ENCODE measurements at regions not wholly inside any gene's neighbourhood (a gene's known extent, or its start where the extent isn't known, plus 50 kb on each side); places are given as distances from the start of the nearest gene placed in this dataset.
"Not testable (repeated sequence)": the region's sequence is repeated elsewhere in the genome, so short reads cannot be mapped to it uniquely, and the experiment has no call there.

- Mint-ChIP-seq H3K4me1 (no peaks in the 10 kb centered on the region), H3K27ac (no peak overlapping the region)
- no peak for DNase-seq
Observed at GRCh38 chr2:67179526-67179925, 217.6 kb upstream of the ETAA1 start.

GRCh38 chr2:67180841-67181240, 216.3 kb upstream of the ETAA1 start:
- ChIA-PET POLR2A (no interaction called here), CTCF (no interaction called here)
- H3K4me1 Mint-ChIP-seq = no peaks in the 10 kb centered on the region
- no peak overlapping the region for H3K4me3 Mint-ChIP-seq
- H3K36me3 Mint-ChIP-seq (ENCODE audit: low read depth) = no peaks in the 10 kb centered on the region
- no peak overlapping the region for H3K27ac Mint-ChIP-seq
- H3K9me3 Mint-ChIP-seq (ENCODE audit: low read depth) = peaks cover 1% of the 10 kb centered on the region
- intact Hi-C loops (cut with DNase I, micrococcal nuclease) = no loop called here
- DNase-seq = no peak
- H3K27me3 Mint-ChIP-seq = no peaks in the 10 kb centered on the region
- no peak for ATAC-seq

More at GRCh38 chr2:67179526-67179925, 217.6 kb upstream of the ETAA1 start:
- H3K27me3 Mint-ChIP-seq = no peaks in the 10 kb centered on the region
- ATAC-seq = no peak
- peaks cover 1% of the 10 kb centered on the region for H3K9me3 Mint-ChIP-seq (ENCODE audit: low read depth)
- ChIA-PET POLR2A (no interaction called here), CTCF (no interaction called here)
- intact Hi-C loops (cut with DNase I, micrococcal nuclease) = no loop called here
- no peak overlapping the region for H3K4me3 Mint-ChIP-seq
- H3K36me3 Mint-ChIP-seq (ENCODE audit: low read depth) = no peaks in the 10 kb centered on the region

GRCh38 chr2:67182884-67183283, 214.2 kb upstream of the ETAA1 start:
- Mint-ChIP-seq H3K4me3 (no peak overlapping the region), H3K9me3 (ENCODE audit: low read depth) (peaks cover 2% of the 10 kb centered on the region), H3K36me3 (ENCODE audit: low read depth) (no peaks in the 10 kb centered on the region), H3K27ac (no peak overlapping the region), H3K4me1 (no peaks in the 10 kb centered on the region), H3K27me3 (no peaks in the 10 kb centered on the region)
- intact Hi-C loops (cut with DNase I, micrococcal nuclease) = no loop called here
- ChIA-PET CTCF (no interaction called here), POLR2A (no interaction called here)
- no peak for DNase-seq
- no peak for ATAC-seq

- intact Hi-C loops (cut with DNase I, micrococcal nuclease) = no loop called here
- no peaks in the 10 kb centered on the region for H3K36me3 Mint-ChIP-seq (ENCODE audit: low read depth)
- ChIA-PET POLR2A (no interaction called here), CTCF (no interaction called here)
- H3K27ac Mint-ChIP-seq = no peak overlapping the region
- ATAC-seq (no peak), DNase-seq (no peak)
- no peaks in the 10 kb centered on the region for H3K27me3 Mint-ChIP-seq
- no peaks in the 10 kb centered on the region for H3K4me1 Mint-ChIP-seq
- H3K9me3 Mint-ChIP-seq (ENCODE audit: low read depth) = peaks cover 6% of the 10 kb centered on the region
- no peak overlapping the region for H3K4me3 Mint-ChIP-seq
Observed at GRCh38 chr2:67186326-67186725, 210.8 kb upstream of the ETAA1 start.

GRCh38 chr2:67186871-67187270, 210.3 kb upstream of the ETAA1 start:
- Mint-ChIP-seq H3K36me3 (ENCODE audit: low read depth) (no peaks in the 10 kb centered on the region), H3K27me3 (no peaks in the 10 kb centered on the region), H3K4me1 (no peaks in the 10 kb centered on the region), H3K9me3 (ENCODE audit: low read depth) (peaks cover 6% of the 10 kb centered on the region), H3K27ac (no peak overlapping the region), H3K4me3 (no peak overlapping the region)
- DNase-seq (no peak), ATAC-seq (no peak)
- ChIA-PET CTCF (no interaction called here), POLR2A (no interaction called here)
- intact Hi-C loops (cut with DNase I, micrococcal nuclease) = no loop called here

- DNase-seq; H3K4me3 Mint-ChIP-seq; ATAC-seq; POLR2A ChIA-PET; H3K36me3 Mint-ChIP-seq (ENCODE audit: low read depth); H3K27ac Mint-ChIP-seq; H3K27me3 Mint-ChIP-seq; CTCF ChIA-PET; intact Hi-C loops (cut with DNase I, micrococcal nuclease); H3K4me1 Mint-ChIP-seq: not testable (repeated sequence)
- H3K9me3 Mint-ChIP-seq (ENCODE audit: low read depth) = peaks cover 12% of the 10 kb centered on the region
Observed at GRCh38 chr2:67195327-67195726, 201.8 kb upstream of the ETAA1 start.

- no peaks in the 10 kb centered on the region for H3K36me3 Mint-ChIP-seq (ENCODE audit: low read depth)
- ATAC-seq (no peak), DNase-seq (no peak)
- intact Hi-C loops (cut with DNase I, micrococcal nuclease) = no loop called here
- no peaks in the 10 kb centered on the region for H3K27me3 Mint-ChIP-seq
- POLR2A ChIA-PET = no interaction called here
- no peak overlapping the region for H3K27ac Mint-ChIP-seq
- CTCF ChIA-PET = no interaction called here
- H3K4me1 Mint-ChIP-seq = no peaks in the 10 kb centered on the region
- H3K9me3 Mint-ChIP-seq (ENCODE audit: low read depth) = peaks cover 5% of the 10 kb centered on the region
- H3K4me3 Mint-ChIP-seq = no peak overlapping the region
Observed at GRCh38 chr2:67201521-67201920, 195.6 kb upstream of the ETAA1 start.

GRCh38 chr2:67204349-67204748, 192.8 kb upstream of the ETAA1 start:
- DNase-seq (no peak), ATAC-seq (no peak)
- no peak overlapping the region for H3K4me3 Mint-ChIP-seq
- H3K36me3 Mint-ChIP-seq (ENCODE audit: low read depth) = no peaks in the 10 kb centered on the region
- CTCF ChIA-PET = interaction anchor here (0.6 kb wide), 1 partner anchor 297 kb away, joined by 3 read pairs; no protein-coding TSS in a partner anchor
- intact Hi-C loops (cut with DNase I, micrococcal nuclease) = no loop called here
- POLR2A ChIA-PET = no interaction called here
- no peaks in the 10 kb centered on the region for H3K27me3 Mint-ChIP-seq
- no peaks in the 10 kb centered on the region for H3K9me3 Mint-ChIP-seq (ENCODE audit: low read depth)
- no peaks in the 10 kb centered on the region for H3K4me1 Mint-ChIP-seq
- H3K27ac Mint-ChIP-seq = no peak overlapping the region

- no peaks in the 10 kb centered on the region for H3K27me3 Mint-ChIP-seq
- H3K4me1 Mint-ChIP-seq = no peaks in the 10 kb centered on the region
- CTCF ChIA-PET = interaction anchor here (0.7 kb wide), 1 partner anchor 80 kb away, joined by 4 read pairs; no protein-coding TSS in a partner anchor
- DNase-seq (no peak), ATAC-seq (no peak)
- intact Hi-C loops (cut with DNase I, micrococcal nuclease) = no loop called here
- POLR2A ChIA-PET = no interaction called here
- no peak overlapping the region for H3K27ac Mint-ChIP-seq
- no peaks in the 10 kb centered on the region for H3K9me3 Mint-ChIP-seq (ENCODE audit: low read depth)
- H3K36me3 Mint-ChIP-seq (ENCODE audit: low read depth) = no peaks in the 10 kb centered on the region
- no peak overlapping the region for H3K4me3 Mint-ChIP-seq
Observed at GRCh38 chr2:67208887-67209500, 188.1 kb upstream of the ETAA1 start.

- Mint-ChIP-seq H3K9me3 (ENCODE audit: low read depth) (no peaks in the 10 kb centered on the region), H3K27ac (no peak overlapping the region), H3K4me3 (no peak overlapping the region), H3K27me3 (peaks cover 2% of the 10 kb centered on the region), H3K36me3 (ENCODE audit: low read depth) (no peaks in the 10 kb centered on the region), H3K4me1 (no peaks in the 10 kb centered on the region)
- ATAC-seq (no peak), DNase-seq (no peak)
- CTCF ChIA-PET = interaction anchor here (0.6 kb wide), 1 partner anchor 173 kb away, joined by 3 read pairs; no protein-coding TSS in a partner anchor
- intact Hi-C loops (cut with DNase I, micrococcal nuclease) = no loop called here
- POLR2A ChIA-PET = no interaction called here
Observed at GRCh38 chr2:67210430-67210829, 186.7 kb upstream of the ETAA1 start.

GRCh38 chr2:67212203-67212602, 184.9 kb upstream of the ETAA1 start:
- ATAC-seq (no peak), DNase-seq (no peak)
- intact Hi-C loops (cut with DNase I, micrococcal nuclease) = no loop called here
- Mint-ChIP-seq H3K27ac (no peak overlapping the region), H3K9me3 (ENCODE audit: low read depth) (no peaks in the 10 kb centered on the region), H3K4me3 (no peak overlapping the region), H3K36me3 (ENCODE audit: low read depth) (no peaks in the 10 kb centered on the region), H3K27me3 (peaks cover 2% of the 10 kb centered on the region), H3K4me1 (no peaks in the 10 kb centered on the region)
- CTCF ChIA-PET = no interaction called here
- POLR2A ChIA-PET = no interaction called here

- CTCF ChIA-PET = no interaction called here
- POLR2A ChIA-PET = no interaction called here
- no peak overlapping the region for H3K4me3 Mint-ChIP-seq
- no peak for DNase-seq
- H3K9me3 Mint-ChIP-seq (ENCODE audit: low read depth) = peaks cover 2% of the 10 kb centered on the region
- no peak for ATAC-seq
- H3K27ac Mint-ChIP-seq = no peak overlapping the region
- H3K36me3 Mint-ChIP-seq (ENCODE audit: low read depth) = no peaks in the 10 kb centered on the region
- H3K4me1 Mint-ChIP-seq = no peaks in the 10 kb centered on the region
- intact Hi-C loops (cut with DNase I, micrococcal nuclease) = no loop called here
- peaks cover 2% of the 10 kb centered on the region for H3K27me3 Mint-ChIP-seq
Observed at GRCh38 chr2:67213270-67213670, 183.9 kb upstream of the ETAA1 start.

All from activated CD4-positive, alpha-beta T cell treated with anti-CD3 and anti-CD28 coated beads for 36 hours (primary cell).